GM18511 (cell line): ENCODE measurements at regions not wholly inside any gene's neighbourhood (a gene's known extent, or its start where the extent isn't known, plus 50 kb on each side); places are given as distances from the start of the nearest gene placed in this dataset.
"Not testable (repeated sequence)": the region's sequence is repeated elsewhere in the genome, so short reads cannot be mapped to it uniquely, and the experiment has no call there.

ENCODE experiments used
- ATAC-seq: cut with Tn5 transposase; IDR thresholded peaks from one replicate; pipeline ENCODE4 v1.9.1; 2021; ENCODE audit warnings: mild to moderate bottlenecking, moderate library complexity; ENCODE audit not compliant: unreplicated experiment

GRCh38 chr2:34785206-34785785 lies 1186.2 kb upstream of the FAM98A start:
- no peak for ATAC-seq

GRCh38 chr2:34784701-34785100 lies 1185.6 kb upstream of the FAM98A start:
- ATAC-seq: no peak

GRCh38 chr2:34750742-34751141 lies 1151.6 kb upstream of the FAM98A start:
- not testable (repeated sequence) for ATAC-seq

GRCh38 chr2:34747643-34748042 lies 1148.5 kb upstream of the FAM98A start:
- ATAC-seq: no peak

GRCh38 chr2:34738691-34739090 lies 1139.6 kb upstream of the FAM98A start:
- no peak for ATAC-seq

GRCh38 chr2:34737146-34737545 lies 1138.0 kb upstream of the FAM98A start:
- ATAC-seq: no peak

- no peak for ATAC-seq
Measured at GRCh38 chr2:34736482-34736881, 1137.4 kb upstream of the FAM98A start.

GRCh38 chr2:34734662-34735061 lies 1135.6 kb upstream of the FAM98A start:
- no peak for ATAC-seq

- peak; percentile 54 for ATAC-seq
Measured at GRCh38 chr2:34734042-34734441, 1134.9 kb upstream of the FAM98A start.

- no peak for ATAC-seq
Measured at GRCh38 chr2:34731292-34731691, 1132.2 kb upstream of the FAM98A start.

GRCh38 chr2:34729845-34730244 lies 1130.7 kb upstream of the FAM98A start:
- no peak for ATAC-seq

- no peak for ATAC-seq
Measured at GRCh38 chr2:34724107-34724506, 1125.0 kb upstream of the FAM98A start.

GRCh38 chr2:34723683-34724082 lies 1124.6 kb upstream of the FAM98A start:
- no peak for ATAC-seq

GRCh38 chr2:34719206-34719605 lies 1120.1 kb upstream of the FAM98A start:
- ATAC-seq: no peak

GRCh38 chr2:34705551-34706247 lies 1106.6 kb upstream of the FAM98A start:
- ATAC-seq: peak; percentile 89

- ATAC-seq: no peak
Measured at GRCh38 chr2:34703292-34703691, 1104.2 kb upstream of the FAM98A start.

GRCh38 chr2:34702391-34702790 lies 1103.3 kb upstream of the FAM98A start:
- not testable (repeated sequence) for ATAC-seq

GRCh38 chr2:34677591-34677990 lies 1078.5 kb upstream of the FAM98A start:
- not testable (repeated sequence) for ATAC-seq

- peak; percentile 53 for ATAC-seq
Measured at GRCh38 chr2:34677119-34677531, 1078.0 kb upstream of the FAM98A start.

GRCh38 chr2:34670482-34670881 lies 1071.4 kb upstream of the FAM98A start:
- ATAC-seq: no peak

- no peak for ATAC-seq
Measured at GRCh38 chr2:34666821-34667220, 1067.7 kb upstream of the FAM98A start.

GRCh38 chr2:34664266-34664665 lies 1065.2 kb upstream of the FAM98A start:
- no peak for ATAC-seq

GRCh38 chr2:34663314-34663713 lies 1064.2 kb upstream of the FAM98A start:
- ATAC-seq: no peak
